GM03348 (cell line): ENCODE measurements at regions not wholly inside any gene's neighbourhood (a gene's known extent, or its start where the extent isn't known, plus 50 kb on each side); places are given as distances from the start of the nearest gene placed in this dataset.

ENCODE experiments used
- DNase-seq: peaks from one replicate; pipeline ENCODE4 v3.0.0; 2012; ENCODE audit warnings: low spot score

DNA sequence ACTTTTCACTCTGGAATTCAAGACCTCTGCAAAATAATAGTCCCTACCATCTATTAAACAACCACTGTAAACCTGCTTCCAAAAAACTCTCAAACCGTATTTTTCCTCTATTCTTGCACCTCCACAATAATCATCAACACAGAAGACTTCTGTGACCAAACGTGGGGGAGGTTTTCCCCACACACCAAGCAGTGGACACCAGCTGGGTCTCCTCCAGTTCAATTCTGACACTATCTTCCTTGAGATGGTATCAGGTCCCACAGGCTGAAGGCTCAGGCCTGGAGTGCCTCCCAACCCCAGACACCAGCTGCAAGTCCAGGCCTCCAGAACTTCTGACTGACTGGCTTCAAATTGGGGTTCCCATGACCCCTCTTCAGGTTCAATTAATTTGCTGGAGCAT lies 89.6 kb upstream of the RAP2B start:
- no peak for DNase-seq

DNA sequence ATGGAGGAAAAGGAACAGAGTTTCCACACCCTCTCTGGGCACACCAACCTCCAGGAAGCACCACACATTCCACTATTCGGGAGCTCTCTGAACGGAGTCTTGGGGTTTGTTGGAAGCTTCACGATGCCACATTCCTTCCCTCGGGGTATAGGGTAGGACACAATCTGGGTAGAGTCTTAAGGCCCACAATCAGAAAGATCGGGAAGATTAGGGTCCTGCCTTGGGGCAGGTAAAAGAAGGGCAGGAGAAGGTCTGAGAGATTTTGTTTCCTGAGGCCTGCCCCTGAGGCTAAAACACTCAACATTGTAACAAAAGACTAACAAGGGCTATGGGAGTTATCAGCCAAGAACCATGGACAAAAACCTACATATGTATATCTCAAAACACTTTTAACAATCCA lies 89.2 kb upstream of the RAP2B start:
- no peak for DNase-seq

DNA sequence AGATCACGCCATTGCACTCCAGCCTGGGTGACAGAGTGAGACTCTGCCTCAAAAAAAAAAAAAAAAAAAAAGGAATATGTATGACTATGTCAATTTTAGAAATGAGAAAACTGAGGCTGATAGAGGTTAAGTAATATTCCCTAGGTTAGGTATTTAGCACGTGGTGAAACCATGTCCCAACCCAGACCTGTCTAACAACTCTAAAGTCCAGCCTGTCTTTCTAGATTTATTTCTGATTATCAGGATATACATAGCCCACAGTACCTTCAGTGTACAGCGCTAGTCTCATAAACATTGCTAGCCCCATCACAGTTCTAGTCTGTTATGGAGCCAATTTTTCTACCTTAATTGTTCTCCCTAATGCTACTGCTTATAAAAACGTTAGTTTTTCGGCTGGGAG lies 88.4 kb upstream of the RAP2B start:
- no peak for DNase-seq

DNA sequence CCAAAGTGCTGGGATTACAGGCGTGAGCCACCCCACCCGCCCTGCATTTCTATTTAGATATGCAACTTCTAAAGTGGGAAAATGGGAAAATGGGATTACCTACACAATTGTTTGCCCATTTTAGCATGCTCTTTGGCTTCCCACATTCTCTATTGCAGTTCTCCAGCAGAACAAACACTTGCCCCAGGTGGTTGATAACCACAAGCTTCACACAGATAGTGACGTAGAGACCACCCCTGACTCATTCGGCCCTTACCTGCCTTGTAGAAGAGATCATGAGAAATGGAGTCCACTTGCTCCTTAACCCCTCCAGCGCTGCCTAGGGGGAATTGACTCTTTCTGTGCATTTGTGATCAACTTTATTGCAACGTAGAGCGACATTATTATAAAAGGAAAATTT lies 83.2 kb upstream of the RAP2B start:
- DNase-seq, result no peak

DNA sequence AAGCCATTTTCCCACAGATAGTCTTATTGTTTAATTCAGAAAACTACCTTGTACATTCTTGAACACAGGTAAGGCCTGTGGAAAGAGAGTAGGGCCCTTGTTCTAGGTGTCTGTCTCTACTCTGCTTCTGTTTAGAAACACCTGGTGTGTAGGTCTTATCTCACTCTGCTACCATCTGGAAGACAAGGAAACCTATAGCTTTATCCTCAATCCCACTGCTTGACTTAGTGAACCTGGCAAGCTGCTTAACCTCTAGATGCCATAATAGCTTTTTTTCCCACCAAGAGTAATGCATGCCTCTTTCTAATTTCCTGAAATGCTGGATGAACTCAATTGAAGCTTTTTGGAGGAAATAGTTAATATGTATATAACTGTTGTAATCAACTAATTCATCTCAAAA lies 82.6 kb upstream of the RAP2B start:
- no peak for DNase-seq

DNA sequence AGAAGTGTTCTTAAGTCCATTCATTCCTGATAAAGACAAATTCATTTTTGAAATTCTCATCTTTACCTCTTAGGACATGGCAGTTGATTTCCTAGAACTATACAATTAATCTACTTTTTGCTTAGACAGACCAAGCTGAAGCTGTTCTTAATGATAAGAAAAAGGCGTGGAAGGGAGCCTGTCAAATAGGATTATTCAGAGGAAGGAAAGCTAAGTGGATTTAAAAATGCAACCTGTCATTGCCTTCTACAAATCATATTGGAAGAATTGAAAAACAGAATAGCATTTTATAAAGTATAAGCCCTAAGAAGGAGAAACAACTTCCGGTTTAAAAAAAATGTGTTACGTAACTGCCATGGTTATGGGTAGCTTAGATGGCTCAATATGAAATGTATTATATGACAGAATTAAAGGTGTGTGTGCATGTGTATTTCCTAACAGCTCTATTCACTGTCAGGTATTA lies 81.2 kb upstream of the RAP2B start:
- DNase-seq, result no peak

DNA sequence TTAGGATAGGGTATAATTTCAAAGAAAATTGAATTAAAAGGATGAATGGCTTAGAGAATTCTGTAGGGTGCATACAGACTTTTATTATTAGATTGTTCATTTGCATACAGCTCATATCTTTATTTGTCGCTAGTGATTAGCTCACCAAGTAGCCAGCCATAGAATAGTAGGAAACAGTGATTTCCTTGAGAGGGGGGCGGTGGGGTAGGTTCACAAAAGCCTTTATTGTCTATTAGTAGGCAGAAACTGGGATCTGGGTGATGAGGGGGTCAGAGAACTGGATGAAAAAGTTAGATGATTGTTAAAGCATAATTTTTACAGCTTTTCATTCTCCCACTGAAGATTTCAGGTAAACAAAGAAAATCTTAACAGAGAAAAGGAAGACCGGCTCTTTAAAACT lies 77.6 kb upstream of the RAP2B start:
- no peak for DNase-seq

DNA sequence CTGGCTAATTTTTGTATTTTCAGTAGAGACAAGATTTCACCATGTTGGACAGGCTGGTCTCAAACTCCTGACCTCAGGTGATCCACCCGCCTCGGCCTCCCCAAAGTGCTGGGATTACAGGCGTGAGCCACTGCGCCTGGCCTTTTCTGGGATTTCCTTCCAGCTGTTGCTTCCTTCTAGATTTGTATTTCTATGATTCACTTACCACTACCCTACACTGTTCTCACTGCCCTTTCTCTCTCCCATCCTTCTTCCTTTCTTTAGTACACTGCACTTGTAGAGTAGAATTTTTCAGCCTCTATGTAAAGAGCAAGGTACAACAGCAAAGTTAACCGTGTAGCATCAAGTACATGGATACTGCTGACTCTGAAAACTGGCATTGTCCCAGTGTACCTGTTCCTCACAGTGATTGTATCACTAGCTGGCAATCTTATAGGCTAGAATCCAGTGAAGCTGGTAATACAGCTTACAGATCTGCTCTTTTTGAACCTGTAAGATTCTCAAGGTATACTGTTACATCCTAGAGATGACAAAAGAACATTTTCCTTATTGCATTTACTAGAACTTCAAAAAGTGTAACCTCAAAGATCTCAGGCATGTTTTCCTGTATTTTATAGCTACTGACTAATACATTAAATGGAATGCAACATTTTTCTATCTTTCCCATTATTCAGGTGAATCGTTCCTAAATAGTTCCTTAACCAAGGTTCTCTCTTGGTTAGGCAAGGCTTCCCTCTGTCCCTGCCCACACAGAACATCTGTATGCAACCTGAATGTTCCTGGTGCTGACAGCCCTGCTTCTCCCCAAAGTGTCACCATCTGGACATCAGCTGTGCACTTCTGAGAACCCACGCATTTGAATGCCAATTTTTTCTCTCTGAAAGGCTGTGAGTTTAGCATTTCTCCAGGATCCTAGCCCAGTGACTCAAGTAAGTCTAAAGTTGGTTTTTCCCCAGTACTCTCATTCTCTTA lies 74.1 kb upstream of the RAP2B start:
- DNase-seq, result peak; percentile 86

DNA sequence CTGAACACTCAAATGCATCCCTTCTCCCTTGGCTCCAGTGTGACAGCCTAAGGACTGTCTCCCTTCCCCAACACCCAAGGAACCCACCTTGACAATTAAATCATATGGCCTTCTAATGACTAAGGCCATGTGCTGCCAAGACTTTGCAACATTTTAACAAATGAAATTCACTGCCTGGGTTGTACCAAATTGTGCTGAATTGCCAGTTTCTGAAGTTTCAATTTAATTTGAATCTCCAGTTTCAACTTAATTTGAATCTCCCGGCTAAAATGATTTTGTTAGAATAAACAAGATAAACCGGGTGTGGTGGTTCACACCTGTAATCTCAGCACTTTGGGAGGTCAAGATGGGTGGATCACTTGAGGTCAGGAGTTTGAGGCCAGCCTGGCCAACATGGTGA lies 72.4 kb upstream of the RAP2B start:
- no peak for DNase-seq

DNA sequence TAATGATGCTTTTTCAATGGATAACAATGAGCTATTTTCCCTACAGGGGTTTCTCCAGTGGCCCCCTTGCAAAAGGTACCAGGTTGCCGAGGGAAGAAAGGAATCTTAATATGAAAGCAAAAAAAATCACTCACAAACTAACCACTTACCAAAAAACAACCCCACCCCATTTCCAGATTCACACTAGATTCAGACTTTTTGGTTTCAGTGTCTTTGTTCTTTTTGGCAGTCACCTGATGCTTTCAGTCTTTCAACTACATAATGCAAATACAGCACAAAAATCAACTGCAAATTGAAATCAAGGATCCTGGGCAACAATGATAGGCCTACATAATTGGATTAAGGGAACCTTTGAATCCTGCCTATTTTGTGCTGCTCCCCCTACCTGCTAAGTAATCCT lies 71.1 kb upstream of the RAP2B start:
- no peak for DNase-seq

DNA sequence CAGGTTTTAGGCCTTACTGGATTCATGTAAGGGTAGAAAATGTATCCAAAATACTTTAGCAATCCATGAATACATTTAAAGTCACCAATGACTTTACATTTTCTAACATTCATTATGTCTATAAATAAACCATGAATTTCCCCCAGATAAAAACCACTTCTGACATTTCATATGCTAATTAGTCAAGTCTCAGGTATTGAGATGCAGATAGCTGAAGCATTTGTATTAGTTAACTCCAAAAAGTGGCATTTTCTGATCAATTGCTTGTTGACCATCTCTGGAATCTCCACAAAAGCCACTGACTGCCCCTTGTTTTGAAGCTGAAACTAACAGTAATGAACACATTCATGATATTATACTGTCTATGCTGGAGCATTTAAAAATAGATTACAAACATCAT lies 68.4 kb upstream of the RAP2B start:
- DNase-seq, result no peak

DNA sequence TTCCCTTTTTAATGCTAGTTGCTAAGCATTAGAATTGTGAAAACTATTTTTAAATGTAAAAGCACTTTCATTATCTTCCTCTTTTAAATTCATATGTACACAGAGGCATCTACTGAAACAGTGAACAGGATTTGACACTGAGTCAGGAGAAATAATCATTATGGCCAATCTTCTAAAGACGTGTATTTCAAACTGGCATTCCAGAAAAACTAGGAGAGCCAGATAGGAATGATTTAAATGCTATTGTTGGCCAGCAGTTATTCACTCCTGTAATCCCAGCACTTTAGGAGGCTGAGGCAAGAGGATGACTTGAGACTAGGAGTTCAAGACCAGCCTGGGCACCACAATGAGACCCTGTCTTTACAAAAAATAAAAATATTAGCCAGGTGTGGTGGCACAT lies 67.6 kb upstream of the RAP2B start:
- DNase-seq, result no peak

DNA sequence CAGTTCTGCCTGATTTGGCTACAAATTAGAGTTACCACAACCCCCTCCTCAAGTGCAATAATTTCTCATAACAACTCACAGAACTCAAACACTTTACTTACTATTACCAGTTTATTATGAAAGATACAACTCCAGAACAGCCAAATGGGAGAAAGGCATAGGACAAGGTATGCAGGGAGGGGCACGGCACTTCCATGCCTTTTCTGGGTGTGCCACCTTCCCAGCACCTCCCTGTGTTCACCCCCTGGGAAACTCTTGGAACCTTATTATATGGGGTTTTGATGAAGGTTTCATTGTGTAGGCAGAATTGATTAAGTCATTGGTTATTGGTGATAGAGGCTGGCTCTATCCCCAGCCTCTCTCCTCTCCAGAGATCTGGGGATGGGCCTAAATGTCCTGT lies 66.6 kb upstream of the RAP2B start:
- no peak for DNase-seq

DNA sequence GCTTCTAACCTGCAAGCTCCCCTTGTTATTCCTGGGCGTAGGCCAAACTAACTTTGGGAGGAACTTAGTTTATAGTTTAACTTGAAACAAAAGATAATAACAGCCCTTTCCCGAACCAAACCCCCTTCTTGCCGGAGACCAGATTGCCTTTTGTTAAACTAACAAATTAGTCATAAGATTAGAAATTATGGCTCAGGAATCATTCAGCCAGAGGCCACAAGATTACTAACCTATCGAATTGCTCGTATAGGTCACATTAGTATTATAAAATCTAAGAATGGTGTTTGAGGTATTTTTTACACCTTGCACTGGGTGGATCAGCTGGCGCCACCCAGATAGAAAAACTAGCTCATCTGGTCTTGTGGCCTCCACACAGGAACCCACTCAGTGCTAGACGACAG lies 65.3 kb upstream of the RAP2B start:
- no peak for DNase-seq

DNA sequence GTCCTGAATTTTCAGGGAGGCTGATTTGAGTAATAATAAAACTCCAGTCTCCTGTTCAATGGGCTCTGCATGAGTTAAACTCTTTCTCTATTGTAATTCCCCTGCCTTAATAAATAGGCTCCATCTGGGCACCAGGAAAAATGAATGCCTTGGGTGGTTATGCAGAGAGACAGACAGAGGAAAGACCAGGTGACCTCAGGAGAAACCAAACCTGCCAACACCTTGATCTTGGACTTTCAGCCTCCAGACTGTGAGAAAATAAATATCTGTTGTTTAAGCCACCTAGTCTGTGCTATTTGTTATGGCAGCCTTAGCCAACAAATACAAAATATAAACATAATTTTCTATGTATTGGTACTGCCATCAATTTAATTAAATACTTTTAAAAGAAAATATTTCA lies 64.8 kb upstream of the RAP2B start:
- DNase-seq, result no peak

DNA sequence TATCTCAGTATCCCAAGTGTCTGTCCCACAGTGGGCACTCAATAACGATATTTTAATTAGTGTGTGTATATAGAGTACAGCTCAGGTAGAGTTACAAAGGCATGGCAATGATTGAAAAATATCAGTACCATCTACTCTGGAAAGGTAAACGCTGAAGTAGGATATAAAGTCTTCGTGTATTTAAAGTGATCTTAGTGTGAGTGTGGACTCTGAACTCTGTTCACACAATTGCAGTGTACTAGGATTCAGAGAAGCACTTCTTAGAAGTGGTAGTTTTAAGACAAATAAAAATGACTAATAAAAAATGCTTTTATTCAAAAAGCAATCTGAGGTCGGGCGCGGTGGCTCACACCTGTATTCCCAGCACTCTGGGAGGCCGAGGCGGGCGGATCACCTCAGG lies 62.9 kb upstream of the RAP2B start:
- DNase-seq, result no peak

DNA sequence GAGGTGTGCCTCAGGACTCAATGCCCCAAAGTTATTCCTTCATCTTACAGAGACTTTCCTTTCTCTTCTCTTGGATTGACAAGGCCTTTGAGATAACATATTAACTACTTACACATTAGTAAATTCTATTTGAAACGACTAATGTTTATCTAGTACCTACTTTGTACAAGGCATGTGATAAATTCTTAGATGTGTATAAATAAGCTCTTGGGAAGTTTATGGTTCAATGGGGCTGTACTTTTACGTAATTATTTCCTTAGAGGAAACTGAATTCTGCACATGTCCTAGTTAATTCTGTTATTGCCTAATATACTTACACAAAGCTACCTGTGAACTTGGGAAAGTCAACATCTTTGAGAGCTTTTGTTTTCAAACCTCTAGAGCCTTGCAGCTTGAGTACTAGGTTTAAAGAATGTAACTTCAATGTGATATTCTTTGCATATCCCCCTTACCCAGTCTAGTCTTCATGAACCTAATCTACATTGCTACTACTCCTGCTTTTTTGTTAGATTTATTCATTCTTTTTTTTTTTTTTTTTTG lies 58.5 kb upstream of the RAP2B start:
- no peak for DNase-seq

DNA sequence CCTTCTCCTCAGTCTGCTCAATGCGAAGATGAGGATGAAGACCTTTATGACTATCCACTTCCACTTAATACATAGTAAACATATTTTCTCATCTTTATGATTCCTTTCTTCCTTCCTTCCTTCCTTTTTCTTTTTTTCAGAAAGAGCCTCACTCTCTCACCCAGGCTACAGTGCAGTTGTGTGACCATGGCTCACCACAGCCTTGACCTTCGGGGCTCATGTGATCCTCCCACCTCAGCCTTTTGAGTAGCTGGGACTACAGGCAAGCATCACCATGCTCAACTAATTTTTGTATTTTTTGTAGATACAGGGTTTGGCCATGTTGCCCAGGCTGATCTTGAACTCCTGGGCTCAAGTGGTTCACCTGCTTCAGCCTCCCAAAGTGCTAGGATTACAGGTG lies 52.0 kb upstream of the RAP2B start:
- DNase-seq, result no peak

DNA sequence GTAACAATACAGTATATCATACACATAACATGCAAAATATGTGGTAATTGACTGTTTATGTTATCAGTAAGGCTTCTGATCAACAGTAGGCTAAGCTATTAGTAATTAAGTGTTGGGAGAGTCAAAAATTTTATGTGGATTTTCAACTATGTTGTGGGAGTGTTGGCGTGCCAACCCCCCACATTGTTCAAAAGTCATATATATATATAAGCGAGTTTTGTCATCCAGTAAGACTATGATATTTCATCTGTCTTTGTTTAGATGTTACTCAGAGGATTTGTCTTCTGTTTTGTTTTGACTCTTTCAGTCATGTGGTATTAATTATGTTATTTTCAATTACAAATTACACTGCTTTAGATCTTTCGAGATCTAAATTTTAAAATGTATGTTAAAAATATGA lies 51.0 kb upstream of the RAP2B start:
- DNase-seq, result peak; percentile 14
